Adrenal gland (tissue), 9 donors: ENCODE measurements at regions not wholly inside any gene's neighbourhood (a gene's known extent, or its start where the extent isn't known, plus 50 kb on each side); places are given as distances from the start of the nearest gene placed in this dataset.

Source experiments
- DNase-seq, 7 donors: peaks; one replicate each; pipeline ENCODE4 v3.0.0-alpha.2; 2019 to 2020
- H3K27ac ChIP-seq, 5 donors: fragments of 200-600 bp; sonication (generic) in 4 of 5; 1 replicate in 3 of 5; 2 replicates in 2 of 5; pipeline versions ENCODE4 v1.5.1 to v1.8.0; 2016 to 2020; ENCODE audit warnings: mild to moderate bottlenecking in 1 of 5
- H3K27me3 ChIP-seq: fragments of 200-600 bp; 2 replicates; pipeline ENCODE4 v1.8.0; 2021
- H3K36me3 ChIP-seq, 2 donors: fragments of 200-600 bp; replicated peaks in 1 of 2; 1 replicate in 1 of 2; 2 replicates in 1 of 2; pipeline versions ENCODE4 v1.5.1 to v1.8.0; 2018 to 2022
- H3K4me1 ChIP-seq, 2 donors: fragments of 200-600 bp; replicated peaks in 1 of 2; 1 replicate in 1 of 2; 2 replicates in 1 of 2; pipeline versions ENCODE4 v1.5.1 to v1.8.0; 2018 to 2021
- H3K4me3 ChIP-seq, 4 donors: fragments of 200-600 bp; sonication (generic) in 3 of 4; one replicate each; pipeline ENCODE4 v1.5.1; 2016 to 2018
- H3K9me3 ChIP-seq, 3 donors: fragments of 200-600 bp; sonication (generic) in 1 of 3; replicated peaks in 1 of 3; 1 replicate in 2 of 3; 2 replicates in 1 of 3; pipeline versions ENCODE4 v1.5.1 to v1.8.0; 2016 to 2021
- POLR2A ChIP-seq, 2 donors: fragments of 450-650 bp; IDR thresholded peaks; one replicate each; pipeline ENCODE4 v1.6.1; 2017; ENCODE audit warnings: antibody characterized with exemption in 2 of 2, mild to moderate bottlenecking in 2 of 2, moderate library complexity in 1 of 2
- whole genome bisulfite sequencing, 4 donors: extraction: QIAGEN DNeasy Blood & Tissue Kit in 2 of 4; methylation state at CpG; one replicate each; pipeline versions ENCODE4 v1.1.5 to v1.1.7; 2013 to 2017; 5-methylcytosine and 5-hydroxymethylcytosine counted together
- intact Hi-C, 2 donors: fragments of 100-400 bp; cut with DNase I; formaldehyde crosslinking; loops; one replicate each; pipeline versions ENCODE4 v1.14.1 to v1.15.0; 2022 to 2023
- TF ChIP-seq, protein P1 (sequence below), 6 experiments: fragments of 450-650 bp in 4 of 6; fragments of 200-600 bp in 2 of 6; sonication (generic) in 1 of 6; IDR thresholded peaks; 1 replicate in 5 of 6; 2 replicates in 1 of 6; pipeline versions ENCODE4 v1.5.1 to v1.8.0; 2016 to 2021; ENCODE audit warnings: antibody characterized with exemption in 6 of 6, mild to moderate bottlenecking in 2 of 6, moderate library complexity in 1 of 6
- donor health status: healthy with polysubstance abuse.
- donor health status: Bipolar disorder and iron deficiency.
- donor health status: DM: yes; HTN: yes; CAD: no.
- donor health status: DM: no; HTN: no; CAD: no.
- donor health status: DM: no; HTN: no; CAD: no.

DNA sequence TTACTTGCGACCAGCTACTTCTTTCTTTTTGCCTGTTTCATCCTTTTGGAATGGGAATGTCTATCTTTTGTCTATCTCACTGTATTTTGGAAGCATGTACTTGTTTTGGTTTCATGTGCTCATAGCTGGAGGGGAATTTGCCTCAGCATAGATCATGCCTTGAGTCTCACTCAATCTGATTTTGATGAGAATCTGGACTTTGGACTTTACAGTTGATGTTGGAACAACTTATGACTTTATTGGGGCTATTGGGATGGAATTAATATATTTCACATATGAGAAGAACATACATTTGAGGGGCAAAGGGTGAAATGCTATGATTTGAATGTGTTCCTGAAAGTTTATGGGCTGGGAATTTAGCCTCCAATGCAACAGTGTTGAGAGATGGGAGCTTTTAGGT is 206.2 kb upstream of the DDI1 start:
- intact Hi-C loops: no loop called here
- Histone ChIP-seq H3K27me3 (no peaks in the 10 kb centered on the region), H3K36me3 (no peaks in the 10 kb centered on the region), H3K4me1 (no peaks in the 10 kb centered on the region), H3K9me3 (no peaks in the 10 kb centered on the region), H3K27ac (no peak overlapping the region), H3K4me3 (no peak overlapping the region)
- no peak for TF ChIP-seq POLR2A (IDR thresholded peaks at IDR 0.05)
- TF ChIP-seq, protein P1, sequence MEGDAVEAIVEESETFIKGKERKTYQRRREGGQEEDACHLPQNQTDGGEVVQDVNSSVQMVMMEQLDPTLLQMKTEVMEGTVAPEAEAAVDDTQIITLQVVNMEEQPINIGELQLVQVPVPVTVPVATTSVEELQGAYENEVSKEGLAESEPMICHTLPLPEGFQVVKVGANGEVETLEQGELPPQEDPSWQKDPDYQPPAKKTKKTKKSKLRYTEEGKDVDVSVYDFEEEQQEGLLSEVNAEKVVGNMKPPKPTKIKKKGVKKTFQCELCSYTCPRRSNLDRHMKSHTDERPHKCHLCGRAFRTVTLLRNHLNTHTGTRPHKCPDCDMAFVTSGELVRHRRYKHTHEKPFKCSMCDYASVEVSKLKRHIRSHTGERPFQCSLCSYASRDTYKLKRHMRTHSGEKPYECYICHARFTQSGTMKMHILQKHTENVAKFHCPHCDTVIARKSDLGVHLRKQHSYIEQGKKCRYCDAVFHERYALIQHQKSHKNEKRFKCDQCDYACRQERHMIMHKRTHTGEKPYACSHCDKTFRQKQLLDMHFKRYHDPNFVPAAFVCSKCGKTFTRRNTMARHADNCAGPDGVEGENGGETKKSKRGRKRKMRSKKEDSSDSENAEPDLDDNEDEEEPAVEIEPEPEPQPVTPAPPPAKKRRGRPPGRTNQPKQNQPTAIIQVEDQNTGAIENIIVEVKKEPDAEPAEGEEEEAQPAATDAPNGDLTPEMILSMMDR (IDR thresholded peaks at IDR 0.05): no peak
- no peak for DNase-seq
- 30 to 96% (median 63%) methylated on average over 1 of the region's 1 CpG for WGBS, 4 donors

- Histone ChIP-seq H3K4me3 (no peak overlapping the region), H3K27me3 (no peaks in the 10 kb centered on the region), H3K27ac (no peak overlapping the region), H3K4me1 (no peaks in the 10 kb centered on the region), H3K36me3 (no peaks in the 10 kb centered on the region), H3K9me3 (no peaks in the 10 kb centered on the region)
- intact Hi-C loops: no loop called here
- DNase-seq: no peak
- WGBS, 4 donors: 83 to 90% (median 86%) methylated on average over 3 of the region's 3 CpGs
- TF ChIP-seq, protein P1 (IDR thresholded peaks at IDR 0.05): no peak
- TF ChIP-seq POLR2A (IDR thresholded peaks at IDR 0.05): no peak
These were observed 203.7 kb upstream of the DDI1 start for GRCh38 chr11:103832762-103833161.

- WGBS, 4 donors: 67 to 77% (median 73%) methylated on average over 6 of the region's 6 CpGs
- intact Hi-C loops: no loop called here
- TF ChIP-seq, protein P1 (IDR thresholded peaks at IDR 0.05): no peak
- TF ChIP-seq POLR2A (IDR thresholded peaks at IDR 0.05): no peak
- no peak for DNase-seq
- Histone ChIP-seq H3K27me3 (no peaks in the 10 kb centered on the region), H3K9me3 (no peaks in the 10 kb centered on the region), H3K36me3 (no peaks in the 10 kb centered on the region), H3K4me1 (peaks cover 0 to 15% of the 10 kb centered on the region in 2 donors), H3K27ac (no peak overlapping the region), H3K4me3 (no peak overlapping the region)
These were observed 194.2 kb upstream of the DDI1 start for GRCh38 chr11:103842191-103842590.

GRCh38 chr11:103842795-103843194 is 193.6 kb upstream of the DDI1 start:
- TF ChIP-seq, protein P1 (IDR thresholded peaks at IDR 0.05): no peak
- no peak for TF ChIP-seq POLR2A (IDR thresholded peaks at IDR 0.05)
- WGBS, 4 donors: 79 to 86% (median 81%) methylated on average over 2 of the region's 2 CpGs
- Histone ChIP-seq H3K27me3 (no peaks in the 10 kb centered on the region), H3K4me3 (no peak overlapping the region), H3K27ac (no peak overlapping the region), H3K4me1 (peaks cover 0 to 15% of the 10 kb centered on the region in 2 donors), H3K9me3 (no peaks in the 10 kb centered on the region), H3K36me3 (no peaks in the 10 kb centered on the region)
- intact Hi-C loops: no loop called here
- DNase-seq: no peak
